CD14-positive monocyte (primary cell): ENCODE measurements at regions not wholly inside any gene's neighbourhood (a gene's known extent, or its start where the extent isn't known, plus 50 kb on each side); places are given as distances from the start of the nearest gene placed in this dataset.
A peak's percentile ranks its signal among the peaks of the same experiment; 100 is the strongest.

ENCODE experiments used
- DNase-seq, 3 donors: peaks; one replicate each; pipeline ENCODE4 v3.0.0-alpha.2; 2011 to 2022
- H2AFZ ChIP-seq: 2 replicates; pipeline ENCODE4 v1.6.0; 2012; ENCODE audit warnings: mild to moderate bottlenecking, low read depth, low read length, inconsistent platforms; ENCODE audit not compliant: insufficient read depth, poor library complexity, severe bottlenecking
- H3K27ac ChIP-seq, 2 donors: 1 replicate in 1 of 2; 2 replicates in 1 of 2; pipeline ENCODE4 v1.5.1; 2012 to 2013; ENCODE audit warnings: low read length in 2 of 2, control low read depth in 1 of 2, inconsistent platforms in 1 of 2, low read depth in 1 of 2, mild to moderate bottlenecking in 1 of 2
- H3K27me3 ChIP-seq, 2 donors: one replicate each; pipeline versions ENCODE4 v1.6.0 to v1.6.1; 2011 to 2013; ENCODE audit warnings: low read length in 2 of 2; ENCODE audit not compliant: control insufficient read depth in 2 of 2, insufficient read depth in 2 of 2
- H3K36me3 ChIP-seq, 2 donors: replicated peaks in 1 of 2; 1 replicate in 1 of 2; 2 replicates in 1 of 2; pipeline versions ENCODE4 v1.5.1 to v1.6.1; 2012 to 2013; ENCODE audit warnings: low read length in 2 of 2, control low read depth in 1 of 2, inconsistent platforms in 1 of 2, mild to moderate bottlenecking in 1 of 2; ENCODE audit not compliant: insufficient read depth in 2 of 2, control insufficient read depth in 1 of 2
- H3K4me1 ChIP-seq, 2 donors: 1 replicate in 1 of 2; 2 replicates in 1 of 2; pipeline versions ENCODE4 v1.5.1 to v1.6.1; 2012 to 2013; ENCODE audit warnings: low read length in 2 of 2, control low read depth in 1 of 2, inconsistent platforms in 1 of 2, mild to moderate bottlenecking in 1 of 2, moderate library complexity in 1 of 2; ENCODE audit not compliant: insufficient read depth in 2 of 2, control insufficient read depth in 1 of 2
- H3K4me2 ChIP-seq: replicated peaks from 2 replicates; pipeline ENCODE3; 2012; ENCODE audit warnings: low read length, moderate library complexity, mild to moderate bottlenecking; ENCODE audit not compliant: poor library complexity, severe bottlenecking; ENCODE audit errors: extremely low read depth
- H3K4me3 ChIP-seq, 3 experiments: fragments of 200-600 bp in 1 of 3; sonication (generic) in 1 of 3; replicated peaks in 1 of 3; 1 replicate in 2 of 3; 2 replicates in 1 of 3; pipeline ENCODE4 v1.5.1; 2011 to 2013; ENCODE audit warnings: low read length in 3 of 3, mild to moderate bottlenecking in 3 of 3, control low read depth in 2 of 3, low read depth in 2 of 3, inconsistent platforms in 1 of 3, moderate library complexity in 1 of 3
- H3K79me2 ChIP-seq: 2 replicates; pipeline ENCODE4 v1.6.0; 2012; ENCODE audit warnings: mild to moderate bottlenecking, control low read depth, inconsistent platforms, low read length, moderate library complexity; ENCODE audit not compliant: insufficient read depth
- H3K9ac ChIP-seq: 2 replicates; pipeline ENCODE4 v1.6.0; 2017; ENCODE audit warnings: low read length, mild to moderate bottlenecking; ENCODE audit not compliant: insufficient read depth, poor library complexity, severe bottlenecking
- H3K9me3 ChIP-seq, 2 donors: replicated peaks in 1 of 2; 1 replicate in 1 of 2; 2 replicates in 1 of 2; pipeline versions ENCODE4 v1.5.1 to v1.6.1; 2012 to 2013; ENCODE audit warnings: low read length in 2 of 2, control low read depth in 1 of 2; ENCODE audit not compliant: control insufficient read depth in 1 of 2, insufficient read depth in 1 of 2
- H4K20me1 ChIP-seq: 2 replicates; pipeline ENCODE4 v1.6.0; 2012; ENCODE audit warnings: mild to moderate bottlenecking, low read length, control low read depth, moderate library complexity; ENCODE audit not compliant: insufficient read depth
- H3K27ac Mint-ChIP-seq, 7 donors: one replicate each; pipeline ENCODE4 v1.8.0; 2020; ENCODE audit warnings: mild to moderate bottlenecking in 7 of 7, mixed read lengths in 7 of 7, moderate library complexity in 6 of 7, inconsistent platforms in 2 of 7
- H3K27me3 Mint-ChIP-seq, 3 donors: one replicate each; pipeline ENCODE4 v1.8.0; 2021 to 2022; ENCODE audit warnings: low read depth in 3 of 3, mild to moderate bottlenecking in 3 of 3, mixed read lengths in 3 of 3, moderate library complexity in 3 of 3, inconsistent platforms in 1 of 3
- H3K36me3 Mint-ChIP-seq, 2 donors: one replicate each; pipeline ENCODE4 v1.8.0; 2020; ENCODE audit warnings: mixed read lengths in 2 of 2, inconsistent platforms in 1 of 2, mild to moderate bottlenecking in 1 of 2
- H3K4me1 Mint-ChIP-seq: one replicate; pipeline ENCODE4 v1.8.0; 2020; ENCODE audit warnings: mild to moderate bottlenecking, mixed read lengths
- H3K4me3 Mint-ChIP-seq, 2 donors: one replicate each; pipeline ENCODE4 v1.8.0; 2020; ENCODE audit warnings: mild to moderate bottlenecking in 2 of 2, mixed read lengths in 2 of 2, moderate library complexity in 1 of 2
- H3K9me3 Mint-ChIP-seq, 7 donors: one replicate each; pipeline ENCODE4 v1.8.0; 2020 to 2022; ENCODE audit warnings: mixed read lengths in 7 of 7, mild to moderate bottlenecking in 6 of 7, moderate library complexity in 6 of 7, inconsistent platforms in 2 of 7
- CTCF ChIP-seq: fragments of 200-600 bp; IDR thresholded peaks from one replicate; pipeline ENCODE4 v1.8.0; 2022; ENCODE audit warnings: antibody characterized with exemption, mild to moderate bottlenecking
- WGBS: methylation state at CpG from one replicate; pipeline ENCODE4 v1.1.5; 2013; ENCODE audit warnings: missing lambda C conversion rate; ENCODE audit not compliant: insufficient coverage; 5-methylcytosine and 5-hydroxymethylcytosine counted together
- intact Hi-C, 2 donors: fragments of 100-400 bp; cut with micrococcal nuclease; formaldehyde crosslinking; loops; one replicate each; pipeline versions ENCODE4 v1.15.0 to v1.15.1; 2023

- H3K27me3 Mint-ChIP-seq: peaks cover 0 to 4% (median 0%) of the 10 kb centered on the region in 3 donors
- Histone ChIP-seq H4K20me1 (no peaks in the 10 kb centered on the region), H3K27ac (no peak overlapping the region), H3K79me2 (no peaks in the 10 kb centered on the region), H3K27me3 (no peaks in the 10 kb centered on the region), H3K4me1 (peaks cover 13% of the 10 kb centered on the region in 2 donors), H3K36me3 (no peaks in the 10 kb centered on the region), H2AFZ (no peak overlapping the region), H3K4me3 (no peak overlapping the region), H3K9ac (no peak overlapping the region), H3K4me2 (no peak overlapping the region), H3K9me3 (no peaks in the 10 kb centered on the region)
- intact Hi-C loops: no loop called here
- H3K27ac Mint-ChIP-seq: no peak overlapping the region
- no peaks in the 10 kb centered on the region for H3K36me3 Mint-ChIP-seq
- DNase-seq: no peak
- WGBS: 96% methylated on average over 3 of the region's 3 CpGs
- no peak overlapping the region for H3K4me3 Mint-ChIP-seq
- peaks cover 0 to 3% (median 0%) of the 10 kb centered on the region in 7 donors for H3K9me3 Mint-ChIP-seq
- H3K4me1 Mint-ChIP-seq: peaks cover 19% of the 10 kb centered on the region
- no peak for TF ChIP-seq CTCF
Measured at GRCh38 chr6:135699705-135700104, 151.8 kb upstream of the PDE7B start.

GRCh38 chr6:135701426-135701825 is 150.1 kb upstream of the PDE7B start:
- no peak overlapping the region for H3K4me2 ChIP-seq
- no peaks in the 10 kb centered on the region for H3K27me3 ChIP-seq
- no peak overlapping the region for H3K4me3 ChIP-seq
- H3K36me3 Mint-ChIP-seq: no peaks in the 10 kb centered on the region
- TF ChIP-seq CTCF: no peak
- no peak overlapping the region for H3K9ac ChIP-seq
- H3K79me2 ChIP-seq: no peaks in the 10 kb centered on the region
- no peaks in the 10 kb centered on the region for H3K36me3 ChIP-seq
- no peak overlapping the region for H3K4me3 Mint-ChIP-seq
- peaks cover 0 to 4% (median 0%) of the 10 kb centered on the region in 3 donors for H3K27me3 Mint-ChIP-seq
- intact Hi-C loops: no loop called here
- H3K4me1 ChIP-seq: peaks cover 13% of the 10 kb centered on the region in 2 donors
- H4K20me1 ChIP-seq: no peaks in the 10 kb centered on the region
- peaks cover 0 to 3% (median 0%) of the 10 kb centered on the region in 7 donors for H3K9me3 Mint-ChIP-seq
- no peak overlapping the region for H2AFZ ChIP-seq
- DNase-seq: no peak
- H3K4me1 Mint-ChIP-seq: peaks cover 19% of the 10 kb centered on the region
- H3K9me3 ChIP-seq: no peaks in the 10 kb centered on the region
- WGBS: 92% methylated on average over 2 of the region's 3 CpGs
- H3K27ac Mint-ChIP-seq: peak overlapping the region in 1 of 7 donors; percentile 13
- H3K27ac ChIP-seq: no peak overlapping the region
